Colon (tissue), 2 donors: ENCODE measurements at regions not wholly inside any gene's neighbourhood (a gene's known extent, or its start where the extent isn't known, plus 50 kb on each side); places are given as distances from the start of the nearest gene placed in this dataset.

ENCODE experiments used
- FAIRE-seq: peaks from 2 replicates; lab custom pipeline; 2012; peaks lifted over from hg19 to GRCh38; lab: Jason Lieb, UNC
- donor health status: control.
- donor health status: control.

GRCh38 chr20:12677925-12678324 is 330.8 kb upstream of the SPTLC3 start:
- FAIRE-seq, result no peak

- no peak for FAIRE-seq
These were observed 329.3 kb upstream of the SPTLC3 start for GRCh38 chr20:12679447-12679846.

GRCh38 chr20:12682613-12683012 is 326.2 kb upstream of the SPTLC3 start:
- FAIRE-seq, result no peak

- FAIRE-seq, result no peak
These were observed 321.3 kb upstream of the SPTLC3 start for GRCh38 chr20:12687476-12687875.

- FAIRE-seq, result no peak
These were observed 312.8 kb upstream of the SPTLC3 start for GRCh38 chr20:12695937-12696336.

GRCh38 chr20:12698817-12699216 is 310.0 kb upstream of the SPTLC3 start:
- no peak for FAIRE-seq

- FAIRE-seq, result no peak
These were observed 309.2 kb upstream of the SPTLC3 start for GRCh38 chr20:12699374-12700228.

GRCh38 chr20:12700701-12701100 is 308.1 kb upstream of the SPTLC3 start:
- no peak for FAIRE-seq

- no peak for FAIRE-seq
These were observed 306.5 kb upstream of the SPTLC3 start for GRCh38 chr20:12702312-12702711.

- FAIRE-seq, result no peak
These were observed 293.4 kb upstream of the SPTLC3 start for GRCh38 chr20:12715371-12715770.

- no peak for FAIRE-seq
These were observed 292.6 kb upstream of the SPTLC3 start for GRCh38 chr20:12715991-12716680.

- no peak for FAIRE-seq
These were observed 291.7 kb upstream of the SPTLC3 start for GRCh38 chr20:12717061-12717460.

- no peak for FAIRE-seq
These were observed 290.2 kb upstream of the SPTLC3 start for GRCh38 chr20:12718619-12719018.

- FAIRE-seq, result no peak
These were observed 287.1 kb upstream of the SPTLC3 start for GRCh38 chr20:12721636-12722035.

- FAIRE-seq, result no peak
These were observed 286.7 kb upstream of the SPTLC3 start for GRCh38 chr20:12722091-12722490.

- FAIRE-seq, result no peak
These were observed 285.0 kb upstream of the SPTLC3 start for GRCh38 chr20:12723811-12724210.

- FAIRE-seq, result no peak
These were observed 280.0 kb upstream of the SPTLC3 start for GRCh38 chr20:12728782-12729181.

GRCh38 chr20:12729326-12729725 is 279.4 kb upstream of the SPTLC3 start:
- FAIRE-seq, result no peak

GRCh38 chr20:12733811-12734210 is 275.0 kb upstream of the SPTLC3 start:
- FAIRE-seq, result no peak

GRCh38 chr20:12737497-12737896 is 271.3 kb upstream of the SPTLC3 start:
- FAIRE-seq, result no peak

GRCh38 chr20:12737900-12738299 is 270.9 kb upstream of the SPTLC3 start:
- FAIRE-seq, result no peak

- FAIRE-seq, result no peak
These were observed 268.1 kb upstream of the SPTLC3 start for GRCh38 chr20:12740647-12741046.

GRCh38 chr20:12744037-12744436 is 264.7 kb upstream of the SPTLC3 start:
- no peak for FAIRE-seq
